DOHH2 (cell line): ENCODE measurements at regions not wholly inside any gene's neighbourhood (a gene's known extent, or its start where the extent isn't known, plus 50 kb on each side); places are given as distances from the start of the nearest gene placed in this dataset.

Source experiments
- H3F3A ChIP-seq: fragments of 200-600 bp; sonication (generic), shearing (Covaris generic); 2 replicates; pipeline ENCODE4 v1.6.0; 2016; ENCODE audit warnings: antibody characterized with exemption, mild to moderate bottlenecking; ENCODE audit not compliant: control insufficient read depth, insufficient read depth
- H3K27ac ChIP-seq: fragments of 200-600 bp; sonication (generic); 2 replicates; pipeline ENCODE4 v1.5.1; 2014; ENCODE audit warnings: low read depth, mild to moderate bottlenecking, low read length, moderate library complexity
- H3K27me3 ChIP-seq: fragments of 200-600 bp; sonication (generic); 2 replicates; pipeline ENCODE4 v1.6.1; 2014; ENCODE audit warnings: mild to moderate bottlenecking, low read length, mixed read lengths; ENCODE audit not compliant: control insufficient read depth
- H3K36me3 ChIP-seq: fragments of 200-600 bp; sonication (generic); 2 replicates; pipeline ENCODE4 v1.6.1; 2014; ENCODE audit warnings: mild to moderate bottlenecking, low read length, moderate library complexity, mixed read lengths; ENCODE audit not compliant: control insufficient read depth
- H3K4me1 ChIP-seq: fragments of 200-600 bp; sonication (generic); 2 replicates; pipeline ENCODE4 v1.6.1; 2014; ENCODE audit warnings: mild to moderate bottlenecking, low read length, mixed read lengths; ENCODE audit not compliant: control insufficient read depth
- H3K4me2 ChIP-seq: fragments of 200-600 bp; sonication (generic); 2 replicates; pipeline ENCODE4 v1.6.0; 2014; ENCODE audit warnings: mild to moderate bottlenecking, low read length, moderate library complexity
- H3K4me3 ChIP-seq: fragments of 200-600 bp; sonication (generic); 2 replicates; pipeline ENCODE4 v1.5.1; 2014; ENCODE audit warnings: mild to moderate bottlenecking, low read length, mixed read lengths
- H3K79me2 ChIP-seq: fragments of 200-600 bp; sonication (generic); 2 replicates; pipeline ENCODE4 v1.6.1; 2014; ENCODE audit warnings: mild to moderate bottlenecking, low read length, mixed read lengths; ENCODE audit not compliant: control insufficient read depth
- H3K9me2 ChIP-seq: fragments of 200-600 bp; sonication (generic); replicated peaks from 2 replicates; pipeline ENCODE4 v1.6.1; 2014; ENCODE audit warnings: mild to moderate bottlenecking, low read length, mixed read lengths; ENCODE audit not compliant: control insufficient read depth
- H3K9me3 ChIP-seq: fragments of 200-600 bp; sonication (generic); 2 replicates; pipeline ENCODE4 v1.6.1; 2014; ENCODE audit warnings: antibody characterized with exemption, low read length, mixed read lengths; ENCODE audit not compliant: control insufficient read depth, insufficient read depth
- H4K20me1 ChIP-seq: fragments of 200-600 bp; sonication (generic); 2 replicates; pipeline ENCODE4 v1.6.0; 2014; ENCODE audit warnings: low read depth, mild to moderate bottlenecking, antibody characterized with exemption, low read length, moderate library complexity; ENCODE audit not compliant: control insufficient read depth, insufficient read depth
- EZH2phosphoT487 ChIP-seq: fragments of 200-600 bp; sonication (generic); IDR thresholded peaks from 2 replicates; pipeline ENCODE4 v1.6.1; 2017; ENCODE audit warnings: borderline replicate concordance, mild to moderate bottlenecking, antibody characterized with exemption, low read length, moderate library complexity, mixed read lengths
- TF ChIP-seq, protein P1 (sequence below): fragments of 200-600 bp; sonication (generic); IDR thresholded peaks from one replicate; pipeline ENCODE4 v1.5.1; 2014; ENCODE audit warnings: antibody characterized with exemption, mild to moderate bottlenecking, low read depth, low read length; ENCODE audit not compliant: poor library complexity, severe bottlenecking

GRCh38 chr11:119521551-119521950, 98.6 kb upstream of the THY1 start:
- Histone ChIP-seq H3K9me3 (no peaks in the 10 kb centered on the region), H3F3A (no peaks in the 10 kb centered on the region), H3K4me3 (no peak overlapping the region), H3K79me2 (no peaks in the 10 kb centered on the region), H3K9me2 (no peaks in the 10 kb centered on the region), H4K20me1 (no peaks in the 10 kb centered on the region), H3K27me3 (no peaks in the 10 kb centered on the region), H3K4me1 (no peaks in the 10 kb centered on the region), H3K4me2 (no peak overlapping the region), H3K36me3 (no peaks in the 10 kb centered on the region), H3K27ac (no peak overlapping the region)
- TF ChIP-seq EZH2phosphoT487, result no peak
- TF ChIP-seq, protein P1, sequence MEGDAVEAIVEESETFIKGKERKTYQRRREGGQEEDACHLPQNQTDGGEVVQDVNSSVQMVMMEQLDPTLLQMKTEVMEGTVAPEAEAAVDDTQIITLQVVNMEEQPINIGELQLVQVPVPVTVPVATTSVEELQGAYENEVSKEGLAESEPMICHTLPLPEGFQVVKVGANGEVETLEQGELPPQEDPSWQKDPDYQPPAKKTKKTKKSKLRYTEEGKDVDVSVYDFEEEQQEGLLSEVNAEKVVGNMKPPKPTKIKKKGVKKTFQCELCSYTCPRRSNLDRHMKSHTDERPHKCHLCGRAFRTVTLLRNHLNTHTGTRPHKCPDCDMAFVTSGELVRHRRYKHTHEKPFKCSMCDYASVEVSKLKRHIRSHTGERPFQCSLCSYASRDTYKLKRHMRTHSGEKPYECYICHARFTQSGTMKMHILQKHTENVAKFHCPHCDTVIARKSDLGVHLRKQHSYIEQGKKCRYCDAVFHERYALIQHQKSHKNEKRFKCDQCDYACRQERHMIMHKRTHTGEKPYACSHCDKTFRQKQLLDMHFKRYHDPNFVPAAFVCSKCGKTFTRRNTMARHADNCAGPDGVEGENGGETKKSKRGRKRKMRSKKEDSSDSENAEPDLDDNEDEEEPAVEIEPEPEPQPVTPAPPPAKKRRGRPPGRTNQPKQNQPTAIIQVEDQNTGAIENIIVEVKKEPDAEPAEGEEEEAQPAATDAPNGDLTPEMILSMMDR, result no peak

- no peak overlapping the region for H3K27ac ChIP-seq
- H3K9me2 ChIP-seq, result no peaks in the 10 kb centered on the region
- H3K79me2 ChIP-seq, result no peaks in the 10 kb centered on the region
- H3K36me3 ChIP-seq, result no peaks in the 10 kb centered on the region
- no peaks in the 10 kb centered on the region for H3K9me3 ChIP-seq
- no peak overlapping the region for H3K4me3 ChIP-seq
- H3K27me3 ChIP-seq, result peaks cover 2% of the 10 kb centered on the region; the same call in 1 of the 2 replicates
- H3F3A ChIP-seq, result no peaks in the 10 kb centered on the region
- H4K20me1 ChIP-seq, result no peaks in the 10 kb centered on the region
- no peaks in the 10 kb centered on the region for H3K4me1 ChIP-seq
- no peak for TF ChIP-seq EZH2phosphoT487
- no peak overlapping the region for H3K4me2 ChIP-seq
Observed at GRCh38 chr11:119520966-119521365, 98.0 kb upstream of the THY1 start.

- H3K4me2 ChIP-seq, result no peak overlapping the region
- no peak overlapping the region for H3K4me3 ChIP-seq
- no peaks in the 10 kb centered on the region for H3K4me1 ChIP-seq
- no peaks in the 10 kb centered on the region for H3F3A ChIP-seq
- H3K27me3 ChIP-seq, result peaks cover 3% of the 10 kb centered on the region; the same call in 1 of the 2 replicates
- H3K27ac ChIP-seq, result no peak overlapping the region
- H4K20me1 ChIP-seq, result no peaks in the 10 kb centered on the region
- no peaks in the 10 kb centered on the region for H3K9me2 ChIP-seq
- H3K36me3 ChIP-seq, result no peaks in the 10 kb centered on the region
- no peak for TF ChIP-seq EZH2phosphoT487
- TF ChIP-seq, protein P1, result no peak
- no peaks in the 10 kb centered on the region for H3K79me2 ChIP-seq
- H3K9me3 ChIP-seq, result no peaks in the 10 kb centered on the region
Observed at GRCh38 chr11:119520400-119520799, 97.4 kb upstream of the THY1 start.

GRCh38 chr11:119519796-119520195, 96.8 kb upstream of the THY1 start:
- H4K20me1 ChIP-seq, result no peaks in the 10 kb centered on the region
- H3K4me1 ChIP-seq, result no peaks in the 10 kb centered on the region
- H3K4me2 ChIP-seq, result no peak overlapping the region
- TF ChIP-seq, protein P1, result no peak
- TF ChIP-seq EZH2phosphoT487, result no peak
- H3K27ac ChIP-seq, result no peak overlapping the region
- H3K36me3 ChIP-seq, result no peaks in the 10 kb centered on the region
- H3K9me2 ChIP-seq, result no peaks in the 10 kb centered on the region
- H3K9me3 ChIP-seq, result no peaks in the 10 kb centered on the region
- H3K4me3 ChIP-seq, result no peak overlapping the region
- H3F3A ChIP-seq, result no peaks in the 10 kb centered on the region
- H3K27me3 ChIP-seq, result peaks cover 7% of the 10 kb centered on the region
- no peaks in the 10 kb centered on the region for H3K79me2 ChIP-seq
